Testis (tissue), 2 donors: ENCODE measurements at regions not wholly inside any gene's neighbourhood (a gene's known extent, or its start where the extent isn't known, plus 50 kb on each side); places are given as distances from the start of the nearest gene placed in this dataset.

Experiments used
- DNase-seq: peaks from one replicate; pipeline ENCODE4 v3.0.0-alpha.2; 2019
- H3K27ac ChIP-seq, 2 donors: fragments of 200-600 bp; sonication (generic); one replicate each; pipeline ENCODE4 v1.5.1; 2019
- H3K27me3 ChIP-seq: fragments of 200-600 bp; sonication (generic); one replicate; pipeline ENCODE4 v1.5.1; 2019
- H3K36me3 ChIP-seq: fragments of 200-600 bp; sonication (generic); one replicate; pipeline ENCODE4 v1.5.1; 2017; ENCODE audit warnings: low read depth; ENCODE audit errors: missing control alignments
- H3K4me1 ChIP-seq: fragments of 200-600 bp; sonication (generic); one replicate; pipeline ENCODE4 v1.5.1; 2019
- H3K4me3 ChIP-seq, 2 donors: fragments of 200-600 bp; sonication (generic); one replicate each; pipeline ENCODE4 v1.5.1; 2017 to 2019
- H3K9me3 ChIP-seq: fragments of 200-600 bp; sonication (generic); one replicate; pipeline ENCODE4 v1.5.1; 2017
- POLR2A ChIP-seq: fragments of 450-650 bp; IDR thresholded peaks from one replicate; pipeline ENCODE4 v1.6.1; 2017; ENCODE audit warnings: antibody characterized with exemption, mild to moderate bottlenecking, moderate library complexity
- WGBS, 2 donors: methylation state at CpG; one replicate each; pipeline ENCODE4 v1.1.5; 2018; 5-methylcytosine and 5-hydroxymethylcytosine counted together
- intact Hi-C: fragments of 100-400 bp; cut with DNase I; formaldehyde crosslinking; loops from one replicate; pipeline ENCODE4 v1.15.1; 2023; ENCODE audit warnings: low total_unique reads
- TF ChIP-seq, protein P1 (sequence below), 3 experiments: fragments of 450-650 bp in 2 of 3; fragments of 200-600 bp in 1 of 3; sonication (generic) in 1 of 3; IDR thresholded peaks; one replicate each; pipeline ENCODE4 v1.5.1; 2016 to 2019; ENCODE audit warnings: antibody characterized with exemption in 3 of 3, mild to moderate bottlenecking in 2 of 3, moderate library complexity in 1 of 3

DNA sequence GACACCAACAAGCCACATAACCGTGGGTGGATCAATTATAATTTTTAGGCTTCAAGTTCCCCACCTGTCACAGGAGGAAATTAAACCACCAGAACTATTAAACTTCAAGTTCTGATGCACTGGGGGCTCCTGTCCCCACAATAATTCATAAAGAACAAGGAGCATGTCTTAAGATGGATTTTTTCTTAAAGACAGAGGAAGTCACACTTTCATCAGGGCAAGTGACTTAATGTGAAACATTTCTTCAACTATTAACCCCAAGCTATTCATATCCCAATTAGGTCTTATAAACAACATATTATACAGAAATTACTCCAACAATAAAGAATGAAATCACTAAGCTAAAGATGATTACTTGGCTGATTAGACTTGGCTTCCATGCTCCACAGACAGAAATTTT, 292.5 kb downstream of the ETAA1 start:
- DNase-seq: no peak
- Histone ChIP-seq H3K27me3 (no peaks in the 10 kb centered on the region), H3K4me3 (no peak overlapping the region), H3K36me3 (no peaks in the 10 kb centered on the region), H3K9me3 (no peaks in the 10 kb centered on the region), H3K27ac (no peak overlapping the region), H3K4me1 (no peaks in the 10 kb centered on the region)
- WGBS, 2 donors: 78 to 82% methylated on average over 1 of the region's 1 CpG
- intact Hi-C loops: no loop called here
- TF ChIP-seq, protein P1, sequence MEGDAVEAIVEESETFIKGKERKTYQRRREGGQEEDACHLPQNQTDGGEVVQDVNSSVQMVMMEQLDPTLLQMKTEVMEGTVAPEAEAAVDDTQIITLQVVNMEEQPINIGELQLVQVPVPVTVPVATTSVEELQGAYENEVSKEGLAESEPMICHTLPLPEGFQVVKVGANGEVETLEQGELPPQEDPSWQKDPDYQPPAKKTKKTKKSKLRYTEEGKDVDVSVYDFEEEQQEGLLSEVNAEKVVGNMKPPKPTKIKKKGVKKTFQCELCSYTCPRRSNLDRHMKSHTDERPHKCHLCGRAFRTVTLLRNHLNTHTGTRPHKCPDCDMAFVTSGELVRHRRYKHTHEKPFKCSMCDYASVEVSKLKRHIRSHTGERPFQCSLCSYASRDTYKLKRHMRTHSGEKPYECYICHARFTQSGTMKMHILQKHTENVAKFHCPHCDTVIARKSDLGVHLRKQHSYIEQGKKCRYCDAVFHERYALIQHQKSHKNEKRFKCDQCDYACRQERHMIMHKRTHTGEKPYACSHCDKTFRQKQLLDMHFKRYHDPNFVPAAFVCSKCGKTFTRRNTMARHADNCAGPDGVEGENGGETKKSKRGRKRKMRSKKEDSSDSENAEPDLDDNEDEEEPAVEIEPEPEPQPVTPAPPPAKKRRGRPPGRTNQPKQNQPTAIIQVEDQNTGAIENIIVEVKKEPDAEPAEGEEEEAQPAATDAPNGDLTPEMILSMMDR (IDR thresholded peaks at IDR 0.05): no peak
- no peak for TF ChIP-seq POLR2A

DNA sequence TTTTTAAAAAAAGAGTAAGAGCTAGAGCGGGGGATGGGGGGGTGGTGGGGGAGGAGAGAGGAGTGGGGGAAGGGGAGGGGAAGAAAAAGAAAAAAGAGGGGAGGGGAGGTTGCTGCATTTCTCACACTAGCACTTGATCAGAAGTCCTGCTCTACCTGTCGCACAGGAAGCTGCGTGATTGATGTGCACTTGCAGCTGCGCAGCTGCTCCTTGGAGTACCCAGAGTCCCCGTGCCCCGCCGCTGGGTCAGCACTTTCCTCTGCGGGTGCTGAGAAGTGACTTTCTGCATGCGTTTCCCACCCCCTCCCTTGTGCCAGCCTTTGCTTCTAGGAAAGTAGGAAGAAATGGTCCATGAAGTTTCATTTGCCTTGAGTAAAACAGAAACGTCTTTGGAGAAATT, 297.3 kb downstream of the ETAA1 start:
- 25 to 33% methylated on average over 10 of the region's 10 CpGs for WGBS, 2 donors
- H3K27me3 ChIP-seq: no peaks in the 10 kb centered on the region
- intact Hi-C loops: no loop called here
- TF ChIP-seq POLR2A: no peak
- TF ChIP-seq, protein P1 (IDR thresholded peaks at IDR 0.05): no peak
- no peaks in the 10 kb centered on the region for H3K9me3 ChIP-seq
- H3K27ac ChIP-seq: no peak overlapping the region
- H3K4me3 ChIP-seq: no peak overlapping the region
- no peaks in the 10 kb centered on the region for H3K4me1 ChIP-seq
- DNase-seq: peak; percentile 19
- H3K36me3 ChIP-seq: no peaks in the 10 kb centered on the region

DNA sequence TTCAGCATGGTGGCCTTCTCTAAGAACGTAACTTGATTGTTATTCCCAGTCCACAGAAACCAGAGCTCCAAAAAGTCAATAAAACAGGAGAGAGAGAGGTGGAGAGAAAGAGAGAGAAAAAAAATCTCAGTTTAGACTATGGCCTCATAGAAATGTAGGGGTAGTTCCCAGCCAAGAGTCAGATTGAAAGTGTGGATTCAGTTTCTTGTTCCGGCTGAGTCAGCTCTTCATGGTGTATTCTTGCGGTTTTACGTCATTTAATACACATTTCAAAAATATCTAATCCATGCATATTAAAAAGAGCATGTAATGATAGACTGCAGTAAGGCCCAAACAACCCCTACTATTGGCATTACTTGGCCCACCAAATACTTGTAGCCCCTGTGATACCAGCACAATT, 303.9 kb downstream of the ETAA1 start:
- Histone ChIP-seq H3K9me3 (no peaks in the 10 kb centered on the region), H3K27me3 (no peaks in the 10 kb centered on the region), H3K36me3 (no peaks in the 10 kb centered on the region), H3K4me1 (no peaks in the 10 kb centered on the region), H3K27ac (no peak overlapping the region), H3K4me3 (no peak overlapping the region)
- DNase-seq: no peak
- TF ChIP-seq, protein P1 (IDR thresholded peaks at IDR 0.05): no peak
- TF ChIP-seq POLR2A: no peak
- intact Hi-C loops: no loop called here
- 85 to 92% methylated on average over 4 of the region's 4 CpGs for WGBS, 2 donors

DNA sequence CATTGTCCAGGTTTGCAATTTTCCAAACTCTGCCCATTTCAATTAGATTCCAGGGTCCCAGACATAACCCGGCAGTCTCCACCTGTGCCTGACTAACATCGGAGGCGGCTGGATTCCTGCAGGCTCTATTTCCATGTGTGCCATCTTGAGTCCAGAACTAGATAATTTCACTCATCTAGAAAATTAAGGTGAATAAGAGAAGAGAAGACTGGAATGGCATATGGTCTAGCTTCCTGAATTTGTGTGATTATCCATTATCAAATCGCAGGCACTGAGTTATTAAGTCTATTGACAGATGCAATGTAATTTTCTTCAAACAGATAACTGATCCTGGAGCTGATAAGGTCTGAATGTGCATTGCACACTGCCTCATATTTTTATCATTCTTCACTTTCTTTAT, 305.2 kb downstream of the ETAA1 start:
- Histone ChIP-seq H3K36me3 (no peaks in the 10 kb centered on the region), H3K27ac (no peak overlapping the region), H3K27me3 (no peaks in the 10 kb centered on the region), H3K9me3 (no peaks in the 10 kb centered on the region), H3K4me1 (no peaks in the 10 kb centered on the region), H3K4me3 (no peak overlapping the region)
- WGBS, 2 donors: 90 to 93% methylated on average over 4 of the region's 4 CpGs
- no peak for DNase-seq
- intact Hi-C loops: no loop called here
- TF ChIP-seq, protein P1 (IDR thresholded peaks at IDR 0.05): no peak
- TF ChIP-seq POLR2A: no peak

DNA sequence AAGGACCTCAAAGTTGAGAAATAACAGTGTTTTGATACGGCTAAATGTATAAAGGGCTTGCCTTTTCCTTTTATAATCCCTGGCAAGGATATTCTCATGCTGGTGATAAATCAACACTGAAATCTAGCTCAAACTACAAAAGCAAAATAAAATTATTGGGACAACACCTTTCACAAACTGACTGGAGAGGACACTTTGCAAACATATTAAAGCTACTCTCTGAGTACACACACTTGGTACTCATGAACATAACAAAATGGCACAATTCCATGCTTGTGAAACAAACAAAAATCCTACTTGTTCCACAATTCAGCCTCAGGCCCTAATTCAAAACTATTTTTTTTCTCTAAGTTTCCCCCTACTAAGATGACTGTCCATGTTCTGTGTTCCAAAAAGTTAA, 305.8 kb downstream of the ETAA1 start:
- intact Hi-C loops: no loop called here
- TF ChIP-seq, protein P1 (IDR thresholded peaks at IDR 0.05): no peak
- TF ChIP-seq POLR2A: no peak
- no peak overlapping the region for H3K27ac ChIP-seq
- WGBS, 2 donors: 87 to 97% methylated on average over 1 of the region's 1 CpG
- no peaks in the 10 kb centered on the region for H3K4me1 ChIP-seq
- no peaks in the 10 kb centered on the region for H3K9me3 ChIP-seq
- H3K36me3 ChIP-seq: no peaks in the 10 kb centered on the region
- no peak overlapping the region for H3K4me3 ChIP-seq
- H3K27me3 ChIP-seq: no peaks in the 10 kb centered on the region
- DNase-seq: no peak
